CD14-positive monocyte (primary cell): ENCODE measurements at regions not wholly inside any gene's neighbourhood (a gene's known extent, or its start where the extent isn't known, plus 50 kb on each side); places are given as distances from the start of the nearest gene placed in this dataset.

Experiments
- DNase-seq, 3 donors: peaks; one replicate each; pipeline ENCODE4 v3.0.0-alpha.2; 2011 to 2022
- H2AFZ ChIP-seq: 2 replicates; pipeline ENCODE4 v1.6.0; 2012; ENCODE audit warnings: mild to moderate bottlenecking, low read depth, low read length, inconsistent platforms; ENCODE audit not compliant: insufficient read depth, poor library complexity, severe bottlenecking
- H3K27ac ChIP-seq, 2 donors: 1 replicate in 1 of 2; 2 replicates in 1 of 2; pipeline ENCODE4 v1.5.1; 2012 to 2013; ENCODE audit warnings: low read length in 2 of 2, control low read depth in 1 of 2, inconsistent platforms in 1 of 2, low read depth in 1 of 2, mild to moderate bottlenecking in 1 of 2
- H3K27me3 ChIP-seq, 2 donors: one replicate each; pipeline versions ENCODE4 v1.6.0 to v1.6.1; 2011 to 2013; ENCODE audit warnings: low read length in 2 of 2; ENCODE audit not compliant: control insufficient read depth in 2 of 2, insufficient read depth in 2 of 2
- H3K36me3 ChIP-seq, 2 donors: replicated peaks in 1 of 2; 1 replicate in 1 of 2; 2 replicates in 1 of 2; pipeline versions ENCODE4 v1.5.1 to v1.6.1; 2012 to 2013; ENCODE audit warnings: low read length in 2 of 2, control low read depth in 1 of 2, inconsistent platforms in 1 of 2, mild to moderate bottlenecking in 1 of 2; ENCODE audit not compliant: insufficient read depth in 2 of 2, control insufficient read depth in 1 of 2
- H3K4me1 ChIP-seq, 2 donors: 1 replicate in 1 of 2; 2 replicates in 1 of 2; pipeline versions ENCODE4 v1.5.1 to v1.6.1; 2012 to 2013; ENCODE audit warnings: low read length in 2 of 2, control low read depth in 1 of 2, inconsistent platforms in 1 of 2, mild to moderate bottlenecking in 1 of 2, moderate library complexity in 1 of 2; ENCODE audit not compliant: insufficient read depth in 2 of 2, control insufficient read depth in 1 of 2
- H3K4me2 ChIP-seq: replicated peaks from 2 replicates; pipeline ENCODE3; 2012; ENCODE audit warnings: low read length, moderate library complexity, mild to moderate bottlenecking; ENCODE audit not compliant: poor library complexity, severe bottlenecking; ENCODE audit errors: extremely low read depth
- H3K4me3 ChIP-seq, 3 experiments: fragments of 200-600 bp in 1 of 3; sonication (generic) in 1 of 3; replicated peaks in 1 of 3; 1 replicate in 2 of 3; 2 replicates in 1 of 3; pipeline ENCODE4 v1.5.1; 2011 to 2013; ENCODE audit warnings: low read length in 3 of 3, mild to moderate bottlenecking in 3 of 3, control low read depth in 2 of 3, low read depth in 2 of 3, inconsistent platforms in 1 of 3, moderate library complexity in 1 of 3
- H3K79me2 ChIP-seq: 2 replicates; pipeline ENCODE4 v1.6.0; 2012; ENCODE audit warnings: mild to moderate bottlenecking, control low read depth, inconsistent platforms, low read length, moderate library complexity; ENCODE audit not compliant: insufficient read depth
- H3K9ac ChIP-seq: 2 replicates; pipeline ENCODE4 v1.6.0; 2017; ENCODE audit warnings: low read length, mild to moderate bottlenecking; ENCODE audit not compliant: insufficient read depth, poor library complexity, severe bottlenecking
- H3K9me3 ChIP-seq, 2 donors: replicated peaks in 1 of 2; 1 replicate in 1 of 2; 2 replicates in 1 of 2; pipeline versions ENCODE4 v1.5.1 to v1.6.1; 2012 to 2013; ENCODE audit warnings: low read length in 2 of 2, control low read depth in 1 of 2; ENCODE audit not compliant: control insufficient read depth in 1 of 2, insufficient read depth in 1 of 2
- H4K20me1 ChIP-seq: 2 replicates; pipeline ENCODE4 v1.6.0; 2012; ENCODE audit warnings: mild to moderate bottlenecking, low read length, control low read depth, moderate library complexity; ENCODE audit not compliant: insufficient read depth
- H3K27ac Mint-ChIP-seq, 7 donors: one replicate each; pipeline ENCODE4 v1.8.0; 2020; ENCODE audit warnings: mild to moderate bottlenecking in 7 of 7, mixed read lengths in 7 of 7, moderate library complexity in 6 of 7, inconsistent platforms in 2 of 7
- H3K27me3 Mint-ChIP-seq, 3 donors: one replicate each; pipeline ENCODE4 v1.8.0; 2021 to 2022; ENCODE audit warnings: low read depth in 3 of 3, mild to moderate bottlenecking in 3 of 3, mixed read lengths in 3 of 3, moderate library complexity in 3 of 3, inconsistent platforms in 1 of 3
- H3K36me3 Mint-ChIP-seq, 2 donors: one replicate each; pipeline ENCODE4 v1.8.0; 2020; ENCODE audit warnings: mixed read lengths in 2 of 2, inconsistent platforms in 1 of 2, mild to moderate bottlenecking in 1 of 2
- H3K4me1 Mint-ChIP-seq: one replicate; pipeline ENCODE4 v1.8.0; 2020; ENCODE audit warnings: mild to moderate bottlenecking, mixed read lengths
- H3K4me3 Mint-ChIP-seq, 2 donors: one replicate each; pipeline ENCODE4 v1.8.0; 2020; ENCODE audit warnings: mild to moderate bottlenecking in 2 of 2, mixed read lengths in 2 of 2, moderate library complexity in 1 of 2
- H3K9me3 Mint-ChIP-seq, 7 donors: one replicate each; pipeline ENCODE4 v1.8.0; 2020 to 2022; ENCODE audit warnings: mixed read lengths in 7 of 7, mild to moderate bottlenecking in 6 of 7, moderate library complexity in 6 of 7, inconsistent platforms in 2 of 7
- intact Hi-C, 2 donors: fragments of 100-400 bp; cut with micrococcal nuclease; formaldehyde crosslinking; loops; one replicate each; pipeline versions ENCODE4 v1.15.0 to v1.15.1; 2023
- TF ChIP-seq, protein P1 (sequence below): fragments of 200-600 bp; IDR thresholded peaks from one replicate; pipeline ENCODE4 v1.8.0; 2022; ENCODE audit warnings: antibody characterized with exemption, mild to moderate bottlenecking

DNA sequence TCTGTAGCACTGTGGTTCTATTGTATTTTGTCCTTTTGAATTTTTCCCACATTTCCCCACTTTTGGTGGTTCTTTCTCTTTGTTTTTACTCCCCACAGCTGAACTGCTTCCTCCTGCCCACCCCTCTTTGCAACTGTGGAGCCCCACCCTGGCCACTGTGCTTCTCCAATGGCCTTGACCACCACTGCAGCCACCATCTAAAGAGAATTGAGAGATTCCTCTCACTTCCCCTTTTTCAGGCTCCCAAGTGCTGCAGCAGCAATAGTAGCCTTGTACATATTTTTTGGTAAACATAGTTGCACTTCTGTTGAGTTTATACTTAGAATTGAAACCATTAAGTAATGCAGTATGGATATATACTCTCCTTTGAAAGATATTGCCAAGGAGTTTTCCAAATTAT is 51.3 kb upstream of the FRMPD3 start:
- no peak overlapping the region for H3K4me2 ChIP-seq
- no peaks in the 10 kb centered on the region for H4K20me1 ChIP-seq
- TF ChIP-seq, protein P1, sequence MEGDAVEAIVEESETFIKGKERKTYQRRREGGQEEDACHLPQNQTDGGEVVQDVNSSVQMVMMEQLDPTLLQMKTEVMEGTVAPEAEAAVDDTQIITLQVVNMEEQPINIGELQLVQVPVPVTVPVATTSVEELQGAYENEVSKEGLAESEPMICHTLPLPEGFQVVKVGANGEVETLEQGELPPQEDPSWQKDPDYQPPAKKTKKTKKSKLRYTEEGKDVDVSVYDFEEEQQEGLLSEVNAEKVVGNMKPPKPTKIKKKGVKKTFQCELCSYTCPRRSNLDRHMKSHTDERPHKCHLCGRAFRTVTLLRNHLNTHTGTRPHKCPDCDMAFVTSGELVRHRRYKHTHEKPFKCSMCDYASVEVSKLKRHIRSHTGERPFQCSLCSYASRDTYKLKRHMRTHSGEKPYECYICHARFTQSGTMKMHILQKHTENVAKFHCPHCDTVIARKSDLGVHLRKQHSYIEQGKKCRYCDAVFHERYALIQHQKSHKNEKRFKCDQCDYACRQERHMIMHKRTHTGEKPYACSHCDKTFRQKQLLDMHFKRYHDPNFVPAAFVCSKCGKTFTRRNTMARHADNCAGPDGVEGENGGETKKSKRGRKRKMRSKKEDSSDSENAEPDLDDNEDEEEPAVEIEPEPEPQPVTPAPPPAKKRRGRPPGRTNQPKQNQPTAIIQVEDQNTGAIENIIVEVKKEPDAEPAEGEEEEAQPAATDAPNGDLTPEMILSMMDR, result no peak
- H3K79me2 ChIP-seq, result no peaks in the 10 kb centered on the region
- intact Hi-C loops, result no loop called here
- H2AFZ ChIP-seq, result no peak overlapping the region
- no peak overlapping the region for H3K4me3 ChIP-seq
- no peaks in the 10 kb centered on the region for H3K27me3 ChIP-seq
- Mint-ChIP-seq H3K4me3 (no peak overlapping the region), H3K27me3 (peaks cover 0 to 6% (median 1%) of the 10 kb centered on the region in 3 donors), H3K4me1 (no peaks in the 10 kb centered on the region), H3K36me3 (no peaks in the 10 kb centered on the region), H3K9me3 (peaks cover 0 to 11% (median 2%) of the 10 kb centered on the region in 7 donors), H3K27ac (no peak overlapping the region)
- DNase-seq, result no peak
- H3K36me3 ChIP-seq, result no peaks in the 10 kb centered on the region
- no peak overlapping the region for H3K27ac ChIP-seq
- no peaks in the 10 kb centered on the region for H3K4me1 ChIP-seq
- no peak overlapping the region for H3K9ac ChIP-seq
- no peaks in the 10 kb centered on the region for H3K9me3 ChIP-seq
